HepG2 (cell line): ENCODE measurements at regions not wholly inside any gene's neighbourhood (a gene's known extent, or its start where the extent isn't known, plus 50 kb on each side); places are given as distances from the start of the nearest gene placed in this dataset.

Source experiments
- ATAC-seq: fragments of 200-7000 bp; cut with Tn5 transposase; 3 replicates; pipeline ENCODE4 v1.9.1; 2020; ENCODE audit warnings: mild to moderate bottlenecking, moderate library complexity
- BruUV-seq: library from RNA; stranded (reverse); fragments of 400-500 nt; replicated peaks from 2 replicates; lab custom pipeline; 2021; lab: Mats Ljungman, UMichigan
- CTCF ChIA-PET: fragments of 300-600 bp; formaldehyde crosslinking; extraction: SDS; loops from one replicate; lab custom pipeline; 2021; ENCODE audit warnings: low total read pairs, inconsistent platforms, low intra/inter-chr PET ratio; lab: Yijun Ruan, JAX
- POLR2A ChIA-PET: fragments of 350-600 bp; sonication (Branson Sonifier 250); formaldehyde crosslinking; loops from one replicate; lab custom pipeline; 2020; ENCODE audit warnings: antibody characterized with exemption, inconsistent platforms; lab: Yijun Ruan, JAX
- DNase-seq: peaks from one replicate; pipeline ENCODE4 v3.0.0-alpha.2; 2015; ENCODE audit warnings: low spot score
- FAIRE-seq: peaks from 3 replicates; lab custom pipeline; 2011; peaks lifted over from hg19 to GRCh38; lab: Jason Lieb, UNC
- H2AFZ ChIP-seq: one replicate; pipeline ENCODE4 v1.6.1; 2011; ENCODE audit warnings: low read length, inconsistent platforms
- H3K27ac ChIP-seq: fragments of 300-600 bp; 3 replicates; pipeline ENCODE4 v1.8.0; 2011; ENCODE audit warnings: mixed run types, mild to moderate bottlenecking, mixed read lengths, low read length, inconsistent platforms; ENCODE audit not compliant: insufficient read depth; ENCODE audit errors: extremely low read length
- H3K27me3 ChIP-seq, 2 experiments: fragments of 200-600 bp in 1 of 2; 2 replicates in 1 of 2; 3 replicates in 1 of 2; pipeline versions ENCODE4 v1.6.0 to v1.8.0; 2011; ENCODE audit warnings: low read length in 2 of 2, mild to moderate bottlenecking in 2 of 2, moderate library complexity in 2 of 2, inconsistent platforms in 1 of 2; ENCODE audit not compliant: insufficient read depth in 2 of 2, control insufficient read depth in 1 of 2
- H3K36me3 ChIP-seq, 2 experiments: fragments of 200-600 bp in 1 of 2; replicated peaks in 1 of 2; 2 replicates in 1 of 2; 3 replicates in 1 of 2; pipeline versions ENCODE4 v1.5.1 to v1.8.0; 2011; ENCODE audit warnings: low read length in 2 of 2, inconsistent platforms in 1 of 2; ENCODE audit not compliant: insufficient read depth in 2 of 2, control insufficient read depth in 1 of 2
- H3K4me1 ChIP-seq: 2 replicates; pipeline ENCODE4 v1.5.1; 2012; ENCODE audit warnings: low read length, inconsistent platforms; ENCODE audit not compliant: insufficient read depth
- H3K4me2 ChIP-seq: 2 replicates; pipeline ENCODE4 v1.6.0; 2011; ENCODE audit warnings: low read depth, low read length, inconsistent platforms
- H3K4me3 ChIP-seq, 3 experiments: fragments of 200-600 bp in 1 of 3; sonication (generic), shearing (Covaris generic) in 1 of 3; replicated peaks in 1 of 3; 2 replicates each; pipeline ENCODE4 v1.5.1; 2011 to 2016; ENCODE audit warnings: low read length in 3 of 3, inconsistent platforms in 2 of 3, low read depth in 2 of 3, mild to moderate bottlenecking in 2 of 3, control low read depth in 1 of 3, mixed read lengths in 1 of 3; ENCODE audit not compliant: insufficient read depth in 1 of 3
- H3K79me2 ChIP-seq: one replicate; pipeline ENCODE4 v1.6.1; 2011; ENCODE audit warnings: low read length, inconsistent platforms; ENCODE audit not compliant: insufficient read depth
- H3K9ac ChIP-seq: 2 replicates; pipeline ENCODE4 v1.6.0; 2011; ENCODE audit warnings: mild to moderate bottlenecking, low read depth, low read length, inconsistent platforms; ENCODE audit not compliant: insufficient read depth
- H3K9me3 ChIP-seq: 2 replicates; pipeline ENCODE4 v1.5.1; 2012; ENCODE audit warnings: mild to moderate bottlenecking, low read length
- H4K20me1 ChIP-seq: 2 replicates; pipeline ENCODE4 v1.6.0; 2011; ENCODE audit warnings: inconsistent platforms, mild to moderate bottlenecking, low read length, moderate library complexity; ENCODE audit not compliant: insufficient read depth
- ATF7-NPFF ChIP-seq: sonication (generic); formaldehyde crosslinking; IDR thresholded peaks from 2 replicates; pipeline ENCODE4 v1.8.1; 2023; ENCODE audit warnings: mild to moderate bottlenecking, low read depth, missing genetic modification reagents, moderate library complexity
- CERS6 ChIP-seq: sonication (generic); formaldehyde crosslinking; IDR thresholded peaks from 2 replicates; pipeline ENCODE4 v1.5.0; 2020; ENCODE audit warnings: missing genetic modification reagents
- JARID2 ChIP-seq: sonication (generic); formaldehyde crosslinking; IDR thresholded peaks from 2 replicates; pipeline ENCODE4 v1.8.1; 2023; ENCODE audit warnings: missing genetic modification reagents, inconsistent platforms; ENCODE audit not compliant: insufficient replicate concordance
- NFAT5 ChIP-seq: sonication (generic); formaldehyde crosslinking; IDR thresholded peaks from 2 replicates; pipeline ENCODE4 v1.4.0; 2020; ENCODE audit warnings: missing genetic modification reagents
- NPAS2 ChIP-seq: sonication (generic); formaldehyde crosslinking; IDR thresholded peaks from 2 replicates; pipeline ENCODE4 v1.8.0; 2022; ENCODE audit warnings: mild to moderate bottlenecking, missing genetic modification reagents, borderline replicate concordance
- POGK ChIP-seq: sonication (generic); formaldehyde crosslinking; conservative IDR thresholded peaks from 2 replicates; pipeline ENCODE4 v1.8.0; 2022; ENCODE audit warnings: mild to moderate bottlenecking, moderate library complexity, missing genetic modification reagents
- RAD21 ChIP-seq: fragments of 450-650 bp; formaldehyde crosslinking; IDR thresholded peaks from 2 replicates; pipeline ENCODE4 v1.5.0; 2020; ENCODE audit warnings: mild to moderate bottlenecking
- THAP8 ChIP-seq: sonication (generic); formaldehyde crosslinking; IDR thresholded peaks from 2 replicates; pipeline ENCODE4 v1.5.1; 2020; ENCODE audit warnings: missing genetic modification reagents, mild to moderate bottlenecking, borderline replicate concordance
- ZNF354B ChIP-seq: sonication (generic); formaldehyde crosslinking; IDR thresholded peaks from 2 replicates; pipeline ENCODE4 v1.8.0; 2022; ENCODE audit warnings: mild to moderate bottlenecking, missing genetic modification reagents
- ZNF619 ChIP-seq: sonication (generic); formaldehyde crosslinking; IDR thresholded peaks from 2 replicates; pipeline ENCODE4 v1.4.0; 2020; ENCODE audit warnings: mild to moderate bottlenecking, missing genetic modification reagents
- WGBS: methylation state at CpG from one replicate; pipeline ENCODE4 v1.1.6; 2017; ENCODE audit warnings: low lambda C conversion rate; 5-methylcytosine and 5-hydroxymethylcytosine counted together
- in situ Hi-C: cut with HindIII; loops from 2 replicates; pipeline ENCODE4 v1.10.0; 2017; ENCODE audit warnings: low pct_unique_long_range_greater_than_20kb; ENCODE audit not compliant: extremely low pct_ligation_motif_present
- intact Hi-C: fragments of 100-400 bp; cut with micrococcal nuclease; formaldehyde crosslinking; loops from one replicate; pipeline ENCODE4 v1.10.0; 2022; ENCODE audit not compliant: unreplicated experiment

- no peak for DNase-seq
- no peak for FAIRE-seq
- no peak for TF ChIP-seq CERS6 (CRISPR knock-in tag)
- TF ChIP-seq ZNF619 = no peak
- TF ChIP-seq ATF7-NPFF (CRISPR knock-in tag) = no peak
- no peak for TF ChIP-seq THAP8 (CRISPR knock-in tag)
- no peak for TF ChIP-seq JARID2 (CRISPR knock-in tag)
- H3K36me3 ChIP-seq = no peaks in the 10 kb centered on the region
- ATAC-seq = no peak
- no peak overlapping the region for H3K4me2 ChIP-seq
- POLR2A ChIA-PET = no interaction called here
- H4K20me1 ChIP-seq = no peaks in the 10 kb centered on the region
- in situ Hi-C loops (no loop called here), intact Hi-C loops (no loop called here)
- no peak overlapping the region for H3K27ac ChIP-seq
- H3K79me2 ChIP-seq = no peaks in the 10 kb centered on the region
- no peak overlapping the region for H3K4me3 ChIP-seq
- no peak overlapping the region for H3K9ac ChIP-seq
- no TSS peak for BruUV-seq
- H3K4me1 ChIP-seq = peaks cover 10% of the 10 kb centered on the region
- CTCF ChIA-PET = no interaction called here
- H3K9me3 ChIP-seq = no peaks in the 10 kb centered on the region
- 5% methylated on average over 5 of the region's 5 CpGs for WGBS
- H3K27me3 ChIP-seq = no peaks in the 10 kb centered on the region
- no peak overlapping the region for H2AFZ ChIP-seq
Measured at GRCh38 chr5:5950658-5951057, 427.7 kb downstream of the MED10 start.

GRCh38 chr5:5941486-5941885 is 436.9 kb downstream of the MED10 start:
- intact Hi-C loops = no loop called here
- H3K79me2 ChIP-seq = no peaks in the 10 kb centered on the region
- H3K36me3 ChIP-seq = no peaks in the 10 kb centered on the region
- H3K27me3 ChIP-seq = no peaks in the 10 kb centered on the region; a peak in 1 of 5 replicates
- H3K27ac ChIP-seq = no peak overlapping the region
- DNase-seq (no peak), FAIRE-seq (no peak), ATAC-seq (no peak)
- in situ Hi-C loops = no loop called here
- no peak overlapping the region for H2AFZ ChIP-seq
- no peak overlapping the region for H3K9ac ChIP-seq
- no peak overlapping the region for H3K4me2 ChIP-seq
- H4K20me1 ChIP-seq = no peaks in the 10 kb centered on the region
- H3K4me3 ChIP-seq = no peak overlapping the region
- WGBS = 0% methylated on average over 4 of the region's 5 CpGs
- BruUV-seq = no TSS peak
- CTCF ChIA-PET = no interaction called here
- no peaks in the 10 kb centered on the region for H3K4me1 ChIP-seq
- POLR2A ChIA-PET = no interaction called here
- no peaks in the 10 kb centered on the region for H3K9me3 ChIP-seq
- TF ChIP-seq ATF7-NPFF (CRISPR knock-in tag) (no peak), POGK (no peak), RAD21 (no peak), NPAS2 (CRISPR knock-in tag) (no peak), ZNF354B (CRISPR knock-in tag) (no peak), NFAT5 (CRISPR knock-in tag) (no peak)
